OCI-LY7 (cell line): ENCODE measurements at regions not wholly inside any gene's neighbourhood (a gene's known extent, or its start where the extent isn't known, plus 50 kb on each side); places are given as distances from the start of the nearest gene placed in this dataset.

Experiments
- EZH2phosphoT487 ChIP-seq: fragments of 200-600 bp; sonication (generic); IDR thresholded peaks from 2 replicates; pipeline ENCODE4 v1.6.1; 2018; ENCODE audit warnings: low read depth, borderline replicate concordance, mild to moderate bottlenecking, mixed run types, antibody characterized with exemption, low read length, moderate library complexity, mixed read lengths
- TF ChIP-seq, protein P1 (sequence below): fragments of 200-600 bp; sonication (generic); conservative IDR thresholded peaks from 2 replicates; pipeline ENCODE4 v1.5.1; 2014; ENCODE audit warnings: mild to moderate bottlenecking, antibody characterized with exemption, low read length, moderate library complexity, mixed read lengths

DNA sequence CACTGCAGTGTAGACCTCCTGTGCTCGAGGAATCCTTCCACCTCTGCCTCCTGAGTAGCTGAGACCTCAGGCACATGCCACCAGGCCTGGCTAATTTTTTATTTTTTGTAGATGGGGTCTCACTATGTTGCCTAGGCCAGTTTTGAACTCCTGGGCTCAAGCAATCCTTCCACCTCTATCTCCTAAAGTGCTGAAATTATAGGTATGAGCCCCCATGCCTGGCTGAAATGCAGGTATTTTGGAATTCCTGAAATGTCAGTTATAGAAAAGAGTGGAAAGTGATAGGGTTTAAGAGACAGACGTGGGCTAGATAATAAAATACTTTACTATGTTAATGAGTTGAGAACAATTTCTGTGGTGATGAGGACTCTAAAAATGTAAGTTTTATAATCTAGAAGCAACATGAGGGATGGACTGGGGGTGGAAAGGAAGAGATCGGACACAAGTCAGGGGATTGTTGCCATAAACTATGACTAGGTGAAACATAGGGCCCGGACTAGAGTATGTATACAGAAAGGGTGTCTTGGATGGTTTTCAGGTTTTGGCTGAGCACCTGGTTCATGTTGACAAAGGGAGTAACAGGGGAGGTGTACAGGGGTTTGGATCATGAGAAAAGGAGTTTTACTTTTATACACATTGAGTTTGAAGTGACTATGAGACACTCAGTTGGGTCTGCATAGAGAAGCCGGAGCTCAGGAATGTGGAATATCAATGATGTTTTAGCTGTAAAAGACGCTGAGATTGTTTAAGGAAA, 165.6 kb upstream of the STARD13 start:
- TF ChIP-seq, protein P1, sequence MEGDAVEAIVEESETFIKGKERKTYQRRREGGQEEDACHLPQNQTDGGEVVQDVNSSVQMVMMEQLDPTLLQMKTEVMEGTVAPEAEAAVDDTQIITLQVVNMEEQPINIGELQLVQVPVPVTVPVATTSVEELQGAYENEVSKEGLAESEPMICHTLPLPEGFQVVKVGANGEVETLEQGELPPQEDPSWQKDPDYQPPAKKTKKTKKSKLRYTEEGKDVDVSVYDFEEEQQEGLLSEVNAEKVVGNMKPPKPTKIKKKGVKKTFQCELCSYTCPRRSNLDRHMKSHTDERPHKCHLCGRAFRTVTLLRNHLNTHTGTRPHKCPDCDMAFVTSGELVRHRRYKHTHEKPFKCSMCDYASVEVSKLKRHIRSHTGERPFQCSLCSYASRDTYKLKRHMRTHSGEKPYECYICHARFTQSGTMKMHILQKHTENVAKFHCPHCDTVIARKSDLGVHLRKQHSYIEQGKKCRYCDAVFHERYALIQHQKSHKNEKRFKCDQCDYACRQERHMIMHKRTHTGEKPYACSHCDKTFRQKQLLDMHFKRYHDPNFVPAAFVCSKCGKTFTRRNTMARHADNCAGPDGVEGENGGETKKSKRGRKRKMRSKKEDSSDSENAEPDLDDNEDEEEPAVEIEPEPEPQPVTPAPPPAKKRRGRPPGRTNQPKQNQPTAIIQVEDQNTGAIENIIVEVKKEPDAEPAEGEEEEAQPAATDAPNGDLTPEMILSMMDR, result no peak
- no peak for TF ChIP-seq EZH2phosphoT487
